ENCODE measurements at regions not wholly inside any gene's neighbourhood (a gene's known extent, or its start where the extent isn't known, plus 50 kb on each side); places are given as distances from the start of the nearest gene placed in this dataset.

DNA sequence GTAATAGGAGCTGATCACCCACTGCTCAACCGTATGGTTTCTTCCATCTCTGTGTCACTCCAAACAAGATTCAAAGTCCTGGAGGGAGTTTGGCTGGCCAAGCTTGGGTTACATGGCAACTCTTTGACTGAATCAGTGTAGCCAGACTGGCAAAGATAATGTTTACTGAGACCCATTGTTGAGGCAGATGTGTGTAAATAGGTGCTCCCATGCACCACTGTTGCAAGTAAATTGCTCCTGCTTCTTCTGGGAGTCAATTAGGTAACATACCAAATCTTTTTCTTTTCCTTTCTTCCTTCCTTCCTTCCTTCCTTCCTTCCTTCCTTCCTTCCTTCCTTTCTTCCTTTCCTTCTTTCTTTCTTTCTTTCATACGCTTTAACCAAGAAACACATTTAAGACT is 86.3 kb upstream of the DHX40 start:
- H3K27ac ChIP-seq (ENCODE audit: low read length), result no peak overlapping the region
- no peak overlapping the region for H3K4me3 ChIP-seq (ENCODE audit: low read depth in 1 of 2, low read length in 2 of 2)
- H3K9me3 ChIP-seq (ENCODE audit: control insufficient read depth in 1 of 2, low read length in 2 of 2), result no peaks in the 10 kb centered on the region
- H3K36me3 ChIP-seq (ENCODE audit: control insufficient read depth in 1 of 2, insufficient read depth in 2 of 2, low read length in 2 of 2), result no peaks in the 10 kb centered on the region
- peaks cover 0 to 8% of the 10 kb centered on the region in 2 donors for H3K4me1 ChIP-seq (ENCODE audit: control insufficient read depth in 1 of 2, insufficient read depth in 2 of 2, low read length in 2 of 2)
- H3K27me3 ChIP-seq (ENCODE audit: low read depth, low read length), result no peaks in the 10 kb centered on the region

GRCh38 chr17:59483860-59484259 is 81.5 kb upstream of the DHX40 start:
- no peaks in the 10 kb centered on the region for H3K27me3 ChIP-seq (ENCODE audit: low read depth, low read length)
- H3K27ac ChIP-seq (ENCODE audit: low read length), result no peak overlapping the region
- no peaks in the 10 kb centered on the region for H3K36me3 ChIP-seq (ENCODE audit: control insufficient read depth in 1 of 2, insufficient read depth in 2 of 2, low read length in 2 of 2)
- no peaks in the 10 kb centered on the region for H3K9me3 ChIP-seq (ENCODE audit: control insufficient read depth in 1 of 2, low read length in 2 of 2)
- H3K4me1 ChIP-seq (ENCODE audit: control insufficient read depth in 1 of 2, insufficient read depth in 2 of 2, low read length in 2 of 2), result peaks cover 0 to 8% of the 10 kb centered on the region in 2 donors
- no peak overlapping the region for H3K4me3 ChIP-seq (ENCODE audit: low read depth in 1 of 2, low read length in 2 of 2)

DNA sequence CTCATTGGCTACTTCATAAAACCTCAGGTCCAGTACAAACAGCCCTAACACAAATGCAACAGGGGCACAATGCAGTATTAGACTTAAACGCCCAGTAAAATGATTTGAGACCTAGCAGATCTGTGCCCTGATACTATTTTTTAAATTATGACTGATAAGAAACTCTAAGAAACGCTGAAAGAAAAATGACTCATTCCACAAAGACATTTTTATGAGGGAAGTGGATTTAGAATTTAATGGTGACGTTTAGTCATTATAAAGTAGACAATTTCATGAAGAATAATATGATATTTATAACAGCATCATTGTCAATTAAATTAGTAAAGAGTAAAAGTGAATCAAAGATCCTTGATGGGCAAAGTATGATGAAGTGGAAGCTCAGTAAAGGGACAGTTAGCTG is 80.4 kb upstream of the DHX40 start:
- H3K27me3 ChIP-seq (ENCODE audit: low read depth, low read length), result no peaks in the 10 kb centered on the region
- no peak overlapping the region for H3K4me3 ChIP-seq (ENCODE audit: low read depth in 1 of 2, low read length in 2 of 2)
- H3K4me1 ChIP-seq (ENCODE audit: control insufficient read depth in 1 of 2, insufficient read depth in 2 of 2, low read length in 2 of 2), result peaks cover 0 to 8% of the 10 kb centered on the region in 2 donors
- no peak overlapping the region for H3K27ac ChIP-seq (ENCODE audit: low read length)
- no peaks in the 10 kb centered on the region for H3K36me3 ChIP-seq (ENCODE audit: control insufficient read depth in 1 of 2, insufficient read depth in 2 of 2, low read length in 2 of 2)
- no peaks in the 10 kb centered on the region for H3K9me3 ChIP-seq (ENCODE audit: control insufficient read depth in 1 of 2, low read length in 2 of 2)

DNA sequence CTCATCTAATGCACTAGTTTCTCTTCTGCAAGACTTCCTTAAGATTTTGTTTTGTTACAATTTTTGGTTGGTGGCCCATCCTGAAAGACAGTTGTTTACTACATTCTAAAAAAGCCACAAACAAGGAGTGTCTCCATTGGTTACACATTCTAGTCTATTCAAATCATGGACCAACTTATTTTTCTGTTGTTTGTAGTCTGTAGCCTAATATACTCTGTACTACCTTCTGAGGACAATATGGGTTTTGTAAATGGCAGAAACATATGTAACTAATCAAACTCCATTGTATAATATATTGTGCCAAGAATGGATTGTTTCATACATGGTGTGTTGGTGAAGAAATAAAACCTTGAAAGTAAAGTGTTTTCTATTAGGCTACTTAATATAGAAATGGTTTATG is 79.5 kb upstream of the DHX40 start:
- Histone ChIP-seq H3K4me3 (ENCODE audit: low read depth in 1 of 2, low read length in 2 of 2) (no peak overlapping the region), H3K4me1 (ENCODE audit: control insufficient read depth in 1 of 2, insufficient read depth in 2 of 2, low read length in 2 of 2) (peaks cover 0 to 8% of the 10 kb centered on the region in 2 donors), H3K36me3 (ENCODE audit: control insufficient read depth in 1 of 2, insufficient read depth in 2 of 2, low read length in 2 of 2) (no peaks in the 10 kb centered on the region), H3K27me3 (ENCODE audit: low read depth, low read length) (no peaks in the 10 kb centered on the region), H3K27ac (ENCODE audit: low read length) (no peak overlapping the region), H3K9me3 (ENCODE audit: control insufficient read depth in 1 of 2, low read length in 2 of 2) (no peaks in the 10 kb centered on the region)

DNA sequence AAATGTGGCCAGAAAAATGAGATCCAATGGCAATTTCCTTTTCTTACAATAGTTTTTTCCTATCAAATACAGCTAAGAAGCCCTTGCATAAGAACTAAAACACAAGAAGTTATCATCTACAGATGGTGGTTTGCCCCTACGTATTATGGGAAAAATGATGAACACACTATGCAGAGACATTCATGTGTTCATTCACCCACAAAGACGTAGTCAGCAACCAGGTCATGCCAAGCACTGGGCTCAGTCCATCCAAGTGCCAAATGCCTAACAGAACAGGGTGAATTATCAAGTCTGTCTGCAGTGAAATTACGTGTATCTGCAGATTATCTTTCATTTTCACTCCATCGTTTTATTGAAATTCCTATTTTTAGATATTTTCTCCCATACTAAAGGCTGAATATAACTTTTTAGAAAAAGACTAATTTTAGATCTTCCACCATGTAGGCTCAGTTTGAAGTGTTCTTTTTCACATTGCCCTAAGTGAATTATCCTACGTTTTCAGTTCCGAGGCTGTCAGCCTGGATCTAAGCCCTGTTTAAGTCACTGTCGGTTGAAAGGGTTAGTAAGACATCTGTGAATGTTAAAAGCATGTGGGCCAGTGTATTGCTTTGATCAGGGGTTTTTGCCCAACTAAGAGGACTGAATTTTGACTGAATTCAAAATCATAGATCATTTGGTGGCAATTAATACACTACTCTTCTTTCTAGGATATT is 78.1 kb upstream of the DHX40 start:
- no peak overlapping the region for H3K27ac ChIP-seq (ENCODE audit: low read length)
- peak overlapping the region; percentile 15 to 19 for H3K4me3 ChIP-seq (ENCODE audit: low read depth in 1 of 2, low read length in 2 of 2)

DNA sequence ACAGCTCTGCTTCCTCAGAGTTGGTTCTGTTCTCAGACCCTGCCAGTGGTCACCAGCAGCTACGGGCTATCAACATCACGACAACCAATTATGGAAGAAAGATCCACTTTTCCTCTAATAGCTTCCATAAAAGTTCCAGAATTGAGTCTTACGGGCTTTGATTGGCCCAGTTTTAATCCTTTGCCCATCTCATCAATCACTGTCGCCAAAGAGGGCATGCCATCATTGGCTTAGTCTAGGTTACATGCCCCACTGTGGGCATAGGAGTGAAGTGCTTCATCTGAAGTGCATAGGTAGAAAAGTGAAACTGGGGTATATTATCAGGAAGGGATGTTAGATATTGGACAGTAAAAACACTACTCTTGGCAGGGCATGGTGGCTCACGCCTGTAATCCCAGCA is 76.6 kb upstream of the DHX40 start:
- Histone ChIP-seq H3K27me3 (ENCODE audit: low read depth, low read length) (no peaks in the 10 kb centered on the region), H3K9me3 (ENCODE audit: control insufficient read depth in 1 of 2, low read length in 2 of 2) (no peaks in the 10 kb centered on the region), H3K27ac (ENCODE audit: low read length) (no peak overlapping the region), H3K4me1 (ENCODE audit: control insufficient read depth in 1 of 2, insufficient read depth in 2 of 2, low read length in 2 of 2) (no peaks in the 10 kb centered on the region), H3K4me3 (ENCODE audit: low read depth in 1 of 2, low read length in 2 of 2) (no peak overlapping the region), H3K36me3 (ENCODE audit: control insufficient read depth in 1 of 2, insufficient read depth in 2 of 2, low read length in 2 of 2) (no peaks in the 10 kb centered on the region)

More for the DNA sequence above, 78.1 kb upstream of the DHX40 start:
- Histone ChIP-seq H3K36me3 (ENCODE audit: control insufficient read depth in 1 of 2, insufficient read depth in 2 of 2, low read length in 2 of 2) (no peaks in the 10 kb centered on the region), H3K9me3 (ENCODE audit: control insufficient read depth in 1 of 2, low read length in 2 of 2) (no peaks in the 10 kb centered on the region), H3K4me1 (ENCODE audit: control insufficient read depth in 1 of 2, insufficient read depth in 2 of 2, low read length in 2 of 2) (no peaks in the 10 kb centered on the region), H3K27me3 (ENCODE audit: low read depth, low read length) (no peaks in the 10 kb centered on the region)

GRCh38 chr17:59490216-59490615 is 75.2 kb upstream of the DHX40 start:
- Histone ChIP-seq H3K4me1 (ENCODE audit: control insufficient read depth in 1 of 2, insufficient read depth in 2 of 2, low read length in 2 of 2) (no peaks in the 10 kb centered on the region), H3K4me3 (ENCODE audit: low read depth in 1 of 2, low read length in 2 of 2) (no peak overlapping the region)

GRCh38 chr17:59491353-59492090 is 73.9 kb upstream of the DHX40 start:
- no peaks in the 10 kb centered on the region for H3K4me1 ChIP-seq (ENCODE audit: control insufficient read depth in 1 of 2, insufficient read depth in 2 of 2, low read length in 2 of 2)
- H3K4me3 ChIP-seq (ENCODE audit: low read depth in 1 of 2, low read length in 2 of 2), result no peak overlapping the region
- H3K27ac ChIP-seq (ENCODE audit: low read length), result no peak overlapping the region
- no peaks in the 10 kb centered on the region for H3K9me3 ChIP-seq (ENCODE audit: control insufficient read depth in 1 of 2, low read length in 2 of 2)
- no peaks in the 10 kb centered on the region for H3K36me3 ChIP-seq (ENCODE audit: control insufficient read depth in 1 of 2, insufficient read depth in 2 of 2, low read length in 2 of 2)
- H3K27me3 ChIP-seq (ENCODE audit: low read depth, low read length), result no peaks in the 10 kb centered on the region

More at GRCh38 chr17:59490216-59490615, 75.2 kb upstream of the DHX40 start:
- H3K27me3 ChIP-seq (ENCODE audit: low read depth, low read length), result no peaks in the 10 kb centered on the region
- H3K27ac ChIP-seq (ENCODE audit: low read length), result no peak overlapping the region
- no peaks in the 10 kb centered on the region for H3K36me3 ChIP-seq (ENCODE audit: control insufficient read depth in 1 of 2, insufficient read depth in 2 of 2, low read length in 2 of 2)
- no peaks in the 10 kb centered on the region for H3K9me3 ChIP-seq (ENCODE audit: control insufficient read depth in 1 of 2, low read length in 2 of 2)

DNA sequence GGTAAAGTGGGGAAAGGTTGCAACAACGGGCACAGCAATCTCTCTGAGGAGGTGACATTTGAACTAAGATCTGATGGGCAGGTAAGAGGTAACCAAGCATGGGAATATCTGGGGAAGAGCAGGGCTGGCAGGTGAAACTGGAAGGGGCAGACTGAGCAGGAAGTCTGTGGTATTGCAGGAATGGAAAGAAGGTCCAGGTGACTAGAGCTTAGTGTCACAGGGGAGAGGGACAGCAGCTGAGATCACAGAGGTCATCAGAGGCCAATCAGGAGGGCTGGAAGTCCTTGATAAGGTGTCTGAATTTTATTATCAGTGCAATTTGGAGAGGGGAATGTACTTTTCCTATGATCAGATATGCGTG is 73.3 kb upstream of the DHX40 start:
- no peaks in the 10 kb centered on the region for H3K9me3 ChIP-seq (ENCODE audit: control insufficient read depth in 1 of 2, low read length in 2 of 2)
- H3K4me3 ChIP-seq (ENCODE audit: low read depth in 1 of 2, low read length in 2 of 2), result no peak overlapping the region
- H3K4me1 ChIP-seq (ENCODE audit: control insufficient read depth in 1 of 2, insufficient read depth in 2 of 2, low read length in 2 of 2), result no peaks in the 10 kb centered on the region
- no peak overlapping the region for H3K27ac ChIP-seq (ENCODE audit: low read length)
- no peaks in the 10 kb centered on the region for H3K36me3 ChIP-seq (ENCODE audit: control insufficient read depth in 1 of 2, insufficient read depth in 2 of 2, low read length in 2 of 2)
- H3K27me3 ChIP-seq (ENCODE audit: low read depth, low read length), result no peaks in the 10 kb centered on the region

DNA sequence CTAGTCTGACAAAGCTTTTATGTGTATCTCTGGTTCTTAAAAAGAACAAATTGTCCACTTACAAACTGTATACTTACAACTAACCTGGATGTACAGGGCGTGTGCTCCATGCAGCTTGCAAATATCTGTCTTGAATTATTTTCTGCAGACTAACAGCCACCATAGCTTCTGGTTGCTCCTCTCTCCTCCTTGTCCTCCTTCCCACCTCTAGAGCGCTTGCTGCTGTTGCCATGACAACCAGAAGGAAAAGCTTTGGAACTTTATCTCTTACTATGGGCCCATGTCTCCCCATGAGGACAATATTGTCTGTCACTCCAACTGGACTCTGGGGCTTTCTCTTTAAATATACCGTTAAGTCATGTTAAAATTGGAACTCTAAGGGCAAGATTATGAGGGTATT is 71.5 kb upstream of the DHX40 start:
- H3K27ac ChIP-seq (ENCODE audit: low read length), result no peak overlapping the region
- no peaks in the 10 kb centered on the region for H3K9me3 ChIP-seq (ENCODE audit: control insufficient read depth in 1 of 2, low read length in 2 of 2)
- no peaks in the 10 kb centered on the region for H3K27me3 ChIP-seq (ENCODE audit: low read depth, low read length)
- H3K36me3 ChIP-seq (ENCODE audit: control insufficient read depth in 1 of 2, insufficient read depth in 2 of 2, low read length in 2 of 2), result no peaks in the 10 kb centered on the region
- peaks cover 0 to 7% of the 10 kb centered on the region in 2 donors for H3K4me1 ChIP-seq (ENCODE audit: control insufficient read depth in 1 of 2, insufficient read depth in 2 of 2, low read length in 2 of 2)
- H3K4me3 ChIP-seq (ENCODE audit: low read depth in 1 of 2, low read length in 2 of 2), result no peak overlapping the region

GRCh38 chr17:59494757-59495368 is 70.5 kb upstream of the DHX40 start:
- Histone ChIP-seq H3K27ac (ENCODE audit: low read length) (no peak overlapping the region), H3K27me3 (ENCODE audit: low read depth, low read length) (no peaks in the 10 kb centered on the region), H3K4me1 (ENCODE audit: control insufficient read depth in 1 of 2, insufficient read depth in 2 of 2, low read length in 2 of 2) (peaks cover 0 to 12% of the 10 kb centered on the region in 2 donors), H3K9me3 (ENCODE audit: control insufficient read depth in 1 of 2, low read length in 2 of 2) (no peaks in the 10 kb centered on the region), H3K4me3 (ENCODE audit: low read depth in 1 of 2, low read length in 2 of 2) (no peak overlapping the region), H3K36me3 (ENCODE audit: control insufficient read depth in 1 of 2, insufficient read depth in 2 of 2, low read length in 2 of 2) (no peaks in the 10 kb centered on the region)
